ENCODE measurements at regions not wholly inside any gene's neighbourhood (a gene's known extent, or its start where the extent isn't known, plus 50 kb on each side); places are given as distances from the start of the nearest gene placed in this dataset.

DNA sequence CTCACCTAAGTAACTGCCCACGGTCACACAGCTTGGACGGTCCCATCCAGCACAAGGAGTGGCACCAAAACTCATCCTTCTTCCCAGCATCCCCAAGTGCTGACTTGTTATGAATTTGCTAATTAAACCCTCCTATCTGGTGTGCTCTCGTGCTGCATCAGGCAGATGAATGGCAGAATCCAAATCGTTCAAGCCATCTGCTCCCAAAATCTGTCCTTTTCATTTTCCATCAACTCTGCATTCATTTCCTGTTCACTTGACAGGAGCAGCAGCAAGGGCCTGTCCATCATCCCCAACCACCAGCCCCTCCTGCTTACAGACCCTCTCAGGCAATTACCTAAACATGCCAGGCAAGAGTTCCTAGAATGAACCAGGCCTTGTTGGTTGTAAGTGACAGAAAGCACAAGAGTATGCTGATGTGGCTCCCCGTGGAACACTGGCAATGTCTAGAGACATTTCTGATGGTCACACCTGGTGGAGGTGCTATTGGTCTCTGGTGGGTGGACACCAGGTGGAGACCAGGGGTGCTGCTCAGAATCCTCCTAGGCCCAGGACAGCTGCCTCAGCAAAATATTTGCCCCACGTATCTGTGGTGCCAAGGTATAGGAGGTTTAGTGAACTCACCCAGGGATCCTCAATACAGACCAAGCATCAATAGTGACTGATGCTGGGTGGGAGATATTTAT is 832.5 kb downstream of the TBC1D22A start:
- ATAC-seq (no peak), DNase-seq (no peak)
- Histone ChIP-seq H3K27ac (no peak overlapping the region), H3K36me3 (ENCODE audit: insufficient read depth in 1 of 2, low read depth in 1 of 2) (no peaks in the 10 kb centered on the region), H3K4me3 (no peak overlapping the region), H3K4me1 (no peaks in the 10 kb centered on the region), H3K9me3 (no peaks in the 10 kb centered on the region), H3K27me3 (ENCODE audit: insufficient read depth in 3 of 3, low read length in 2 of 3) (no peaks in the 10 kb centered on the region)
- no peak for TF ChIP-seq CTCF (IDR thresholded peaks at IDR 0.05)
- intact Hi-C loops (cut with DNase I): loop anchor here (5.0 kb wide), 1 partner anchor 1978 kb away; no protein-coding TSS in a partner anchor
- WGBS, 3 donors: 84 to 90% (median 84%) methylated on average over 6 of the region's 6 CpGs

DNA sequence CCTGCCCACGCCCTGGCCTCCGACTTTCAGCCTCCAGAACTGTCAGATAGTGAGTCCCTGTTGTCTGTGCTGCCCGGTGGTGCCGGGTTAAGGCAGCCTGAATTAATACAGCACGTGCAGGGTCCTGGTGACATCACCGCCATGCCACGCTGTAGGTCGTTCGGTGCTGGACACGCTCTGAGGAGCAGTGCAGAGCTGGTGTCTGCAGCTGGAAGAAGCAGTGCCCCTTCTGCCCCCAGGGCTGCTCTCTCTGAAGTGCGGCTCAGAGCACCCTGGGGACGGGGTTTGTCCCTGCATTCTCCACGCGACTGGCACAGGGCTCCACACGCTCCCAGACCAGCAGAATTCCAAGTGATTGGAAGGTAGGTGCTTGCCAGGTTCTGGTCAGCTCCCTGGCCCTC is 831.5 kb downstream of the TBC1D22A start:
- H3K36me3 ChIP-seq (ENCODE audit: insufficient read depth in 1 of 2, low read depth in 1 of 2): no peaks in the 10 kb centered on the region
- no peaks in the 10 kb centered on the region for H3K4me1 ChIP-seq
- intact Hi-C loops (cut with DNase I): loop anchor here (5.0 kb wide), 1 partner anchor 1977 kb away; no protein-coding TSS in a partner anchor
- H3K4me3 ChIP-seq: no peak overlapping the region
- WGBS, 3 donors: 70 to 71% (median 71%) methylated on average over 15 of the region's 15 CpGs
- ATAC-seq (no peak), DNase-seq (peak in 1 of 2 donors; percentile 21)
- no peaks in the 10 kb centered on the region for H3K9me3 ChIP-seq
- no peak overlapping the region for H3K27ac ChIP-seq
- no peaks in the 10 kb centered on the region for H3K27me3 ChIP-seq (ENCODE audit: insufficient read depth in 3 of 3, low read length in 2 of 3)
- no peak for TF ChIP-seq CTCF (IDR thresholded peaks at IDR 0.05)

- TF ChIP-seq CTCF (IDR thresholded peaks at IDR 0.05): no peak
- Histone ChIP-seq H3K9me3 (no peaks in the 10 kb centered on the region), H3K36me3 (ENCODE audit: insufficient read depth in 1 of 2, low read depth in 1 of 2) (no peaks in the 10 kb centered on the region), H3K27me3 (ENCODE audit: insufficient read depth in 3 of 3, low read length in 2 of 3) (no peaks in the 10 kb centered on the region), H3K27ac (no peak overlapping the region), H3K4me1 (no peaks in the 10 kb centered on the region), H3K4me3 (no peak overlapping the region)
- 84 to 89% (median 84%) methylated on average over 13 of the region's 13 CpGs for WGBS, 3 donors
- peak in 1 of 2 donors; percentile 16 for DNase-seq
- no peak for ATAC-seq
- intact Hi-C loops (cut with DNase I): loop anchor here (5.0 kb wide), 1 partner anchor 1976 kb away; no protein-coding TSS in a partner anchor
Observed at GRCh38 chr22:47593291-47593690, 830.8 kb downstream of the TBC1D22A start.

DNA sequence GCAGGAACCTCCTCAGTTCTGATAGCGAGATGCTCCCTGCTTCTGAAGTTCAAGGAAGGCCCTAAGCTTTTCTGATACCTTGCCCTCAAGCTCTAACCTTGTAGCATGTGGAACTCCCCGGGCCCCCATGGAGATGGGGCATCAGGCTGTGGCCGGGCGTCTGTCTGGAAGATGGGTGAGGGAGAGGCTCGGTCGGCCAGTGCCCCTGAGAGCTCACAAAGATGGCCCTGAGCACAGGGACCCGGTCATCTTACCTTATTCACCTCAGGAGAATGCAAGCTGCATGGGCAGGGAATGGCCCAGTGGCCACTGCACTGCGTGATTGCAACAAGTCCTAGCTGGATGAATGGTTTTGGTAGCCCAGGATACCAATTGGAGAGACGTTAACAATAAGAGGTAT is 830.3 kb downstream of the TBC1D22A start:
- intact Hi-C loops (cut with DNase I): loop anchor here (5.0 kb wide), 1 partner anchor 1975 kb away; no protein-coding TSS in a partner anchor
- TF ChIP-seq CTCF (IDR thresholded peaks at IDR 0.05): no peak
- H3K4me1 ChIP-seq: no peaks in the 10 kb centered on the region
- ATAC-seq (no peak), DNase-seq (peak in 1 of 2 donors; percentile 22)
- no peaks in the 10 kb centered on the region for H3K9me3 ChIP-seq
- no peak overlapping the region for H3K4me3 ChIP-seq
- H3K27ac ChIP-seq: no peak overlapping the region
- H3K36me3 ChIP-seq (ENCODE audit: insufficient read depth in 1 of 2, low read depth in 1 of 2): no peaks in the 10 kb centered on the region
- H3K27me3 ChIP-seq (ENCODE audit: insufficient read depth in 3 of 3, low read length in 2 of 3): no peaks in the 10 kb centered on the region
- 83 to 93% (median 89%) methylated on average over 9 of the region's 9 CpGs for WGBS, 3 donors

Data from psoas muscle (tissue), 7 donors.